Thyroid gland (tissue), 4 donors: ENCODE measurements at regions not wholly inside any gene's neighbourhood (a gene's known extent, or its start where the extent isn't known, plus 50 kb on each side); places are given as distances from the start of the nearest gene placed in this dataset.

Source experiments
- CTCF ChIP-seq, 6 experiments: fragments of 200-600 bp in 3 of 6; fragments of 450-650 bp in 3 of 6; sonication (generic) in 3 of 6; IDR thresholded peaks; one replicate each; pipeline ENCODE4 v1.5.1; 2016 to 2019; ENCODE audit warnings: antibody characterized with exemption in 6 of 6, mild to moderate bottlenecking in 2 of 6, inconsistent platforms in 1 of 6, moderate library complexity in 1 of 6
- POLR2A ChIP-seq, 2 donors: fragments of 450-650 bp; IDR thresholded peaks; one replicate each; pipeline ENCODE4 v1.6.1; 2017; ENCODE audit warnings: antibody characterized with exemption in 2 of 2, mild to moderate bottlenecking in 2 of 2, moderate library complexity in 1 of 2

GRCh38 chr4:147009875-147010274 lies 64.2 kb upstream of the TTC29 start:
- TF ChIP-seq CTCF (IDR thresholded peaks at IDR 0.05) (no peak), POLR2A (IDR thresholded peaks at IDR 0.05) (no peak)
